CD4-positive, alpha-beta T cell (primary cell): ENCODE measurements at regions not wholly inside any gene's neighbourhood (a gene's known extent, or its start where the extent isn't known, plus 50 kb on each side); places are given as distances from the start of the nearest gene placed in this dataset.

Experiments
- ATAC-seq: fragments of 200-7000 bp; cut with Tn5 transposase; one replicate; pipeline ENCODE4 v1.10.0; 2022; ENCODE audit warnings: mild to moderate bottlenecking; ENCODE audit not compliant: poor library complexity
- CTCF ChIA-PET: fragments of 350-600 bp; sonication (Branson Sonifier 250); formaldehyde crosslinking; loops from one replicate; lab custom pipeline; 2021; ENCODE audit warnings: antibody characterized with exemption, inconsistent platforms; lab: Charles Lee
- POLR2A ChIA-PET: fragments of 350-600 bp; sonication (Branson Sonifier 250); formaldehyde crosslinking; loops from one replicate; lab custom pipeline; 2021; ENCODE audit warnings: antibody characterized with exemption, inconsistent platforms; lab: Charles Lee
- DNase-seq, 14 experiments: peaks; one replicate each; pipeline ENCODE4 v3.0.0-alpha.2; 2013 to 2020; ENCODE audit warnings: mixed read lengths in 2 of 14
- H3K27ac ChIP-seq, 2 donors: one replicate each; pipeline versions ENCODE4 v1.5.1 to v1.7.0; 2013; ENCODE audit warnings: low read length in 2 of 2, low read depth in 1 of 2, mild to moderate bottlenecking in 1 of 2
- H3K27me3 ChIP-seq, 2 experiments: 1 replicate in 1 of 2; 2 replicates in 1 of 2; pipeline versions ENCODE4 v1.6.1 to v1.7.0; 2013; ENCODE audit warnings: low read length in 2 of 2, control low read depth in 1 of 2, mild to moderate bottlenecking in 1 of 2, moderate library complexity in 1 of 2; ENCODE audit not compliant: insufficient read depth in 2 of 2, control insufficient read depth in 1 of 2
- H3K36me3 ChIP-seq: one replicate; pipeline ENCODE4 v1.6.1; 2013; ENCODE audit warnings: low read length, control low read depth; ENCODE audit not compliant: insufficient read depth
- H3K4me1 ChIP-seq: one replicate; pipeline ENCODE4 v1.6.1; 2013; ENCODE audit warnings: low read length, control low read depth; ENCODE audit not compliant: insufficient read depth
- H3K4me3 ChIP-seq: one replicate; pipeline ENCODE4 v1.5.1; 2013; ENCODE audit warnings: mild to moderate bottlenecking, low read length, moderate library complexity
- H3K9me3 ChIP-seq, 2 experiments: 1 replicate in 1 of 2; 2 replicates in 1 of 2; pipeline versions ENCODE4 v1.6.1 to v1.7.0; 2013; ENCODE audit warnings: low read length in 2 of 2, mild to moderate bottlenecking in 2 of 2, control low read depth in 1 of 2, moderate library complexity in 1 of 2; ENCODE audit not compliant: control insufficient read depth in 1 of 2, insufficient read depth in 1 of 2
- H3K27ac Mint-ChIP-seq: one replicate; pipeline ENCODE4 v1.8.0; 2020; ENCODE audit warnings: mixed read lengths
- H3K27me3 Mint-ChIP-seq: one replicate; pipeline ENCODE4 v1.8.0; 2021; ENCODE audit warnings: mixed read lengths
- H3K36me3 Mint-ChIP-seq: one replicate; pipeline ENCODE4 v1.8.0; 2021; ENCODE audit warnings: low read depth, mixed read lengths
- H3K4me1 Mint-ChIP-seq: one replicate; pipeline ENCODE4 v1.8.0; 2021; ENCODE audit warnings: low read depth, mixed read lengths
- H3K4me3 Mint-ChIP-seq: one replicate; pipeline ENCODE4 v1.8.0; 2020; ENCODE audit warnings: mild to moderate bottlenecking, mixed read lengths
- H3K9me3 Mint-ChIP-seq: one replicate; pipeline ENCODE4 v1.8.0; 2020; ENCODE audit warnings: mixed read lengths
- CTCF ChIP-seq: fragments of 200-600 bp; IDR thresholded peaks from one replicate; pipeline ENCODE4 v1.8.0; 2022; ENCODE audit warnings: antibody characterized with exemption, mild to moderate bottlenecking
- intact Hi-C, 2 experiments: fragments of 100-400 bp; cut with DNase I in 1 of 2; cut with micrococcal nuclease in 1 of 2; formaldehyde crosslinking; loops; one replicate each; pipeline versions ENCODE4 v1.15.1 to v1.9.0; 2023 to 2025; cut with DNase I, micrococcal nuclease

GRCh38 chr6:141313986-141314385 lies 818.7 kb upstream of the GJE1 start:
- no peaks in the 10 kb centered on the region for H3K4me1 ChIP-seq
- no peak overlapping the region for H3K27ac Mint-ChIP-seq
- H3K27me3 ChIP-seq, result no peaks in the 10 kb centered on the region
- ChIA-PET POLR2A (no interaction called here), CTCF (interaction anchor here (1.0 kb wide), 1 partner anchor 248 kb away, joined by 3 read pairs; no protein-coding TSS in a partner anchor)
- no peak overlapping the region for H3K4me3 Mint-ChIP-seq
- no peaks in the 10 kb centered on the region for H3K36me3 ChIP-seq
- H3K9me3 ChIP-seq, result no peaks in the 10 kb centered on the region
- no peaks in the 10 kb centered on the region for H3K36me3 Mint-ChIP-seq
- intact Hi-C loops, result no loop called here
- H3K4me1 Mint-ChIP-seq, result no peaks in the 10 kb centered on the region
- no peak for TF ChIP-seq CTCF
- H3K27me3 Mint-ChIP-seq, result no peaks in the 10 kb centered on the region
- no peak overlapping the region for H3K27ac ChIP-seq
- no peaks in the 10 kb centered on the region for H3K9me3 Mint-ChIP-seq
- DNase-seq (no peak), ATAC-seq (no peak)
- no peak overlapping the region for H3K4me3 ChIP-seq

GRCh38 chr6:141309295-141309694 lies 823.4 kb upstream of the GJE1 start:
- no peaks in the 10 kb centered on the region for H3K27me3 Mint-ChIP-seq
- intact Hi-C loops, result loop anchor here (5.0 kb wide), 1 partner anchor 253 kb away; no protein-coding TSS in a partner anchor
- no peak for TF ChIP-seq CTCF
- Histone ChIP-seq H3K27ac (no peak overlapping the region), H3K27me3 (no peaks in the 10 kb centered on the region), H3K36me3 (no peaks in the 10 kb centered on the region), H3K9me3 (no peaks in the 10 kb centered on the region), H3K4me1 (no peaks in the 10 kb centered on the region), H3K4me3 (no peak overlapping the region)
- CTCF ChIA-PET, result interaction anchor here (0.5 kb wide), 1 partner anchor 75 kb away, joined by 3 read pairs; no protein-coding TSS in a partner anchor
- H3K4me3 Mint-ChIP-seq, result no peak overlapping the region
- no peaks in the 10 kb centered on the region for H3K4me1 Mint-ChIP-seq
- H3K36me3 Mint-ChIP-seq, result no peaks in the 10 kb centered on the region
- ATAC-seq, result no peak
- POLR2A ChIA-PET, result no interaction called here
- no peak overlapping the region for H3K27ac Mint-ChIP-seq
- H3K9me3 Mint-ChIP-seq, result no peaks in the 10 kb centered on the region
- peak in 3 of 14 experiments; percentile 7 to 37 (median 26) for DNase-seq

GRCh38 chr6:141307309-141307998 lies 825.3 kb upstream of the GJE1 start:
- Mint-ChIP-seq H3K4me3 (no peak overlapping the region), H3K9me3 (no peaks in the 10 kb centered on the region), H3K36me3 (no peaks in the 10 kb centered on the region), H3K27ac (no peak overlapping the region), H3K4me1 (no peaks in the 10 kb centered on the region), H3K27me3 (no peaks in the 10 kb centered on the region)
- ChIA-PET POLR2A (no interaction called here), CTCF (interaction anchor here (0.9 kb wide), 1 partner anchor 255 kb away, joined by 3 read pairs; no protein-coding TSS in a partner anchor)
- ATAC-seq, result no peak
- intact Hi-C loops, result loop anchor here (5.0 kb wide), 1 partner anchor 255 kb away; no protein-coding TSS in a partner anchor
- TF ChIP-seq CTCF, result no peak
- no peaks in the 10 kb centered on the region for H3K4me1 ChIP-seq
- no peaks in the 10 kb centered on the region for H3K36me3 ChIP-seq
- no peak overlapping the region for H3K27ac ChIP-seq
- DNase-seq, result peak in 1 of 14 experiments; percentile 18
- H3K4me3 ChIP-seq, result no peak overlapping the region
- H3K9me3 ChIP-seq, result no peaks in the 10 kb centered on the region
- H3K27me3 ChIP-seq, result no peaks in the 10 kb centered on the region
